WTC11 (cell line): ENCODE measurements at regions not wholly inside any gene's neighbourhood (a gene's known extent, or its start where the extent isn't known, plus 50 kb on each side); places are given as distances from the start of the nearest gene placed in this dataset.

Source experiments
- ATAC-seq: fragments of 200-7000 bp; cut with Tn5 transposase; 2 replicates; pipeline ENCODE4 v1.10.0; 2021; ENCODE audit warnings: mild to moderate bottlenecking, moderate library complexity
- CTCF ChIA-PET: fragments of 300-600 bp; sonication (Branson Sonifier 250); formaldehyde crosslinking; loops from one replicate; lab custom pipeline; 2021; ENCODE audit warnings: antibody characterized with exemption; lab: Charles Lee
- POLR2A ChIA-PET: fragments of 350-600 bp; sonication (Branson Sonifier 250); formaldehyde crosslinking; loops from one replicate; lab custom pipeline; 2021; ENCODE audit warnings: antibody characterized with exemption; lab: Charles Lee
- DNase-seq: peaks from one replicate; pipeline ENCODE4 v3.0.0; 2021; ENCODE audit warnings: low spot score
- H3K27ac Mint-ChIP-seq: 2 replicates; pipeline ENCODE4 v1.8.0; 2021; ENCODE audit warnings: mixed read lengths
- H3K27me3 Mint-ChIP-seq: 2 replicates; pipeline ENCODE4 v1.8.0; 2021; ENCODE audit warnings: low read depth, mild to moderate bottlenecking, moderate library complexity, mixed read lengths
- H3K36me3 Mint-ChIP-seq: 2 replicates; pipeline ENCODE4 v1.8.0; 2021; ENCODE audit warnings: mixed read lengths
- H3K4me1 Mint-ChIP-seq: 2 replicates; pipeline ENCODE4 v1.8.0; 2022; ENCODE audit warnings: mixed read lengths
- H3K4me3 Mint-ChIP-seq: 2 replicates; pipeline ENCODE4 v1.8.0; 2021; ENCODE audit warnings: mild to moderate bottlenecking, moderate library complexity, mixed read lengths
- H3K9me3 Mint-ChIP-seq: 2 replicates; pipeline ENCODE4 v1.8.0; 2021; ENCODE audit warnings: mixed read lengths
- OVOL2 ChIP-seq: fragments of 250-450 bp; sonication (Bioruptor Pico); IDR thresholded peaks from 2 replicates; pipeline ENCODE4 v1.9.0; 2021; ENCODE audit warnings: mild to moderate bottlenecking, borderline replicate concordance
- ZNF121 ChIP-seq: sonication (generic); formaldehyde crosslinking; IDR thresholded peaks from 2 replicates; pipeline ENCODE4 v1.8.0; 2023; ENCODE audit warnings: missing genetic modification reagents
- TF ChIP-seq, protein P1 (sequence below): sonication (generic); formaldehyde crosslinking; IDR thresholded peaks from 2 replicates; pipeline ENCODE4 v1.8.0; 2023; ENCODE audit warnings: missing genetic modification reagents, mild to moderate bottlenecking, borderline replicate concordance
- TF ChIP-seq, protein P2 (sequence below): fragments of 250-450 bp; sonication (Bioruptor Pico); conservative IDR thresholded peaks from 2 replicates; pipeline ENCODE4 v1.9.0; 2021; ENCODE audit warnings: mild to moderate bottlenecking
- TF ChIP-seq, protein P3 (sequence below): sonication (generic); formaldehyde crosslinking; IDR thresholded peaks from 2 replicates; pipeline ENCODE4 v1.8.0; 2023; ENCODE audit warnings: missing genetic modification reagents
- TF ChIP-seq, protein P4 (sequence below): fragments of 250-450 bp; sonication (Bioruptor Pico); IDR thresholded peaks from 2 replicates; pipeline ENCODE4 v1.9.0; 2021; ENCODE audit warnings: mild to moderate bottlenecking
- TF ChIP-seq, protein P5 (sequence below): fragments of 200-600 bp; IDR thresholded peaks from 2 replicates; pipeline ENCODE4 v1.8.0; 2022; ENCODE audit warnings: antibody characterized with exemption
- TF ChIP-seq, protein P6 (sequence below): sonication (generic); formaldehyde crosslinking; IDR thresholded peaks from 2 replicates; pipeline ENCODE4 v1.8.0; 2023; ENCODE audit warnings: mild to moderate bottlenecking, missing genetic modification reagents

DNA sequence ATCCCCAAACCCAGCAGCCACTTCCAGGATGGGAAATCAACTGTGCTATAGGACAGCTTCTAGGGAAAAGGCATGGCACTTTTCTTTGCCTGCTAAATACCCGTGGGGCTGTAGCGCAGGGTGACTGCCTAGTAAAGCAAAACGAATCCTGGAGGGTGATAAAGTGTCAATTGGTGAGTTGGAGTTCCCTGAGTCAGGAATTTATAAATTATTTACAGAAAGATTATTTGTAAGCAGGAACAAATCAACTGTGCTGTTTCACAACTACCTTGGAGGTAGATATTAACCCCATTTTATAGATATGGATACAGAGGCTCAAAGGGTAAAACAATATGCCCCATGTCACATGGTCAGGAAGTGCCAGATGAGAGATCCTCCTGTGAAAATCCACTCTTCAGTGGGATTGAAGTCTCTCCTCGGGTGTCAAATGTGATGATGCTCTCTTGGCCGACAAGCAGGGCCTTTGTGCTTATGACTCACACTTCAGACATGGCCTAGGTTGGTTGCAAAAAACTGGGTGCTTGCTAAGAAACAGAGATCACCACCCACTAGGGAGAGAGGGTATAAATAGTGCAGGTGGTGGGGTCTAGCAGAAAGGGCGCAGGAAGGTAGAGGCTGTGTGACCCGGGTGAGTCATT, 383.2 kb upstream of the ZMIZ1 start (continued):
- TF ChIP-seq, protein P1, sequence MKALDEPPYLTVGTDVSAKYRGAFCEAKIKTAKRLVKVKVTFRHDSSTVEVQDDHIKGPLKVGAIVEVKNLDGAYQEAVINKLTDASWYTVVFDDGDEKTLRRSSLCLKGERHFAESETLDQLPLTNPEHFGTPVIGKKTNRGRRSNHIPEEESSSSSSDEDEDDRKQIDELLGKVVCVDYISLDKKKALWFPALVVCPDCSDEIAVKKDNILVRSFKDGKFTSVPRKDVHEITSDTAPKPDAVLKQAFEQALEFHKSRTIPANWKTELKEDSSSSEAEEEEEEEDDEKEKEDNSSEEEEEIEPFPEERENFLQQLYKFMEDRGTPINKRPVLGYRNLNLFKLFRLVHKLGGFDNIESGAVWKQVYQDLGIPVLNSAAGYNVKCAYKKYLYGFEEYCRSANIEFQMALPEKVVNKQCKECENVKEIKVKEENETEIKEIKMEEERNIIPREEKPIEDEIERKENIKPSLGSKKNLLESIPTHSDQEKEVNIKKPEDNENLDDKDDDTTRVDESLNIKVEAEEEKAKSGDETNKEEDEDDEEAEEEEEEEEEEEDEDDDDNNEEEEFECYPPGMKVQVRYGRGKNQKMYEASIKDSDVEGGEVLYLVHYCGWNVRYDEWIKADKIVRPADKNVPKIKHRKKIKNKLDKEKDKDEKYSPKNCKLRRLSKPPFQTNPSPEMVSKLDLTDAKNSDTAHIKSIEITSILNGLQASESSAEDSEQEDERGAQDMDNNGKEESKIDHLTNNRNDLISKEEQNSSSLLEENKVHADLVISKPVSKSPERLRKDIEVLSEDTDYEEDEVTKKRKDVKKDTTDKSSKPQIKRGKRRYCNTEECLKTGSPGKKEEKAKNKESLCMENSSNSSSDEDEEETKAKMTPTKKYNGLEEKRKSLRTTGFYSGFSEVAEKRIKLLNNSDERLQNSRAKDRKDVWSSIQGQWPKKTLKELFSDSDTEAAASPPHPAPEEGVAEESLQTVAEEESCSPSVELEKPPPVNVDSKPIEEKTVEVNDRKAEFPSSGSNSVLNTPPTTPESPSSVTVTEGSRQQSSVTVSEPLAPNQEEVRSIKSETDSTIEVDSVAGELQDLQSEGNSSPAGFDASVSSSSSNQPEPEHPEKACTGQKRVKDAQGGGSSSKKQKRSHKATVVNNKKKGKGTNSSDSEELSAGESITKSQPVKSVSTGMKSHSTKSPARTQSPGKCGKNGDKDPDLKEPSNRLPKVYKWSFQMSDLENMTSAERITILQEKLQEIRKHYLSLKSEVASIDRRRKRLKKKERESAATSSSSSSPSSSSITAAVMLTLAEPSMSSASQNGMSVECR (CRISPR knock-in tag) = no peak
- TF ChIP-seq, protein P2, sequence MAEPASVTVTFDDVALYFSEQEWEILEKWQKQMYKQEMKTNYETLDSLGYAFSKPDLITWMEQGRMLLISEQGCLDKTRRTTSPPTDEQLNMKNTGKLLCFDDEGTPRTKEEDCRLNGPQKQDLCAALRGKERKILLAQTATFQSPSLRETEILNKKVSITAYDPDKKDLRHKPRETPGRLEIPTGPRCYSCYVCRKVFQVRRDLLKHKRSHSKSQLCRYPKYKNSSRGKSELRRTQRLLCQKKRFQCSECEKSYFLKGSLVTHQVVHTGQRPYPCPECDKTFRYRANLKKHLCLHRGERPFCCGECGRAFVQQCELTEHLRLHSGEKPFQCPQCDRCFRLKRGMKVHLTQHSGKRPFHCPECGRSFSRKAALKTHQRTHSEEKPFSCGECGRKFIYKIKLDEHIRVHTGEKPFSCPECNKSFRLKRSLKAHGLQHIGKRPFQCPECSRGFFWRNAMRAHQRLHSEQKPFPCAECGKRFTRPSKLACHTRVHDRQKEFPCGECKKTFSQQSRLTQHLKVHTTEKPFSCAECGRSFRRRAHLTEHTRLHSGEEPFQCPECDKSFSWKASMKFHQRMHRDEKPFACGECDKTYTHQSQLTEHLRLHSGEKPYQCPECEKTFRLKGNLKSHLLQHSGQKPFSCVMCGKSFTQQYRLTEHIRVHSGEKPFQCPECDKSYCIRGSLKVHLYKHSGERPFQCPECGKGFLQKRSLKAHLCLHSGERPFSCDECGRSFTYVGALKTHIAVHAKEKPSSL = no peak

DNA sequence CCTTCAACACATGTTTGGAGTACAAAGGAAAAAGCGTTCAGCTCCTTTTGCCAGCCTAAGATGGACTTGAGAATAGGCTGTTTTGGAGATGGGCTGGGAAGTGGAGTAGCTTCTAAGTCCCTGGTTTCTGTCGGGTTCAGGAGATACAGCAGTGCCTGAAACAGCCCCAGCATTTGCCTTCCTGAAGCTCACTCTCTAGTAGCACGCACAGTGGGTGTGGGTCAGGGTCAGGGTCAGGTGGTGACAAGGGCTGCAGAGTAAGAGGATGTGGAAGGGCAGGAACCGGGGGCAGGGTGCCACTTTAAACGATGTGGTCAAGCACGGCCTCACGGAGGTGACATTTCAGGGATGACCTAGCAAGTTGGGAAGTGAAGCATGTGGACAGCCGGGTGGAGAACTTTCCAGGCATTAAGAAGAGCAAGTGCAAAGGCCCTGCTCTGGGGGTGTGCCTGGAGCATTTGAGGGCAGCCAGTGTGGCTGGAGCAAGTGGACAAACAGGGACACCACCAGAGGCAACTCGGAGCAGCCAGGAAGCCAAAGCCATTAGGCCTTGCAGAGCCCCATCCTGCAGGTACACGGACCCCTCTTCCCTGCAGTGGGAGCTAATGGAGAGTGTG, 382.2 kb upstream of the ZMIZ1 start:
- POLR2A ChIA-PET = no interaction called here
- TF ChIP-seq ZNF121 (CRISPR knock-in tag) (no peak), OVOL2 (no peak)
- TF ChIP-seq, protein P3, sequence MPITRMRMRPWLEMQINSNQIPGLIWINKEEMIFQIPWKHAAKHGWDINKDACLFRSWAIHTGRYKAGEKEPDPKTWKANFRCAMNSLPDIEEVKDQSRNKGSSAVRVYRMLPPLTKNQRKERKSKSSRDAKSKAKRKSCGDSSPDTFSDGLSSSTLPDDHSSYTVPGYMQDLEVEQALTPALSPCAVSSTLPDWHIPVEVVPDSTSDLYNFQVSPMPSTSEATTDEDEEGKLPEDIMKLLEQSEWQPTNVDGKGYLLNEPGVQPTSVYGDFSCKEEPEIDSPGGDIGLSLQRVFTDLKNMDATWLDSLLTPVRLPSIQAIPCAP (CRISPR knock-in tag) = no peak
- TF ChIP-seq, protein P4, sequence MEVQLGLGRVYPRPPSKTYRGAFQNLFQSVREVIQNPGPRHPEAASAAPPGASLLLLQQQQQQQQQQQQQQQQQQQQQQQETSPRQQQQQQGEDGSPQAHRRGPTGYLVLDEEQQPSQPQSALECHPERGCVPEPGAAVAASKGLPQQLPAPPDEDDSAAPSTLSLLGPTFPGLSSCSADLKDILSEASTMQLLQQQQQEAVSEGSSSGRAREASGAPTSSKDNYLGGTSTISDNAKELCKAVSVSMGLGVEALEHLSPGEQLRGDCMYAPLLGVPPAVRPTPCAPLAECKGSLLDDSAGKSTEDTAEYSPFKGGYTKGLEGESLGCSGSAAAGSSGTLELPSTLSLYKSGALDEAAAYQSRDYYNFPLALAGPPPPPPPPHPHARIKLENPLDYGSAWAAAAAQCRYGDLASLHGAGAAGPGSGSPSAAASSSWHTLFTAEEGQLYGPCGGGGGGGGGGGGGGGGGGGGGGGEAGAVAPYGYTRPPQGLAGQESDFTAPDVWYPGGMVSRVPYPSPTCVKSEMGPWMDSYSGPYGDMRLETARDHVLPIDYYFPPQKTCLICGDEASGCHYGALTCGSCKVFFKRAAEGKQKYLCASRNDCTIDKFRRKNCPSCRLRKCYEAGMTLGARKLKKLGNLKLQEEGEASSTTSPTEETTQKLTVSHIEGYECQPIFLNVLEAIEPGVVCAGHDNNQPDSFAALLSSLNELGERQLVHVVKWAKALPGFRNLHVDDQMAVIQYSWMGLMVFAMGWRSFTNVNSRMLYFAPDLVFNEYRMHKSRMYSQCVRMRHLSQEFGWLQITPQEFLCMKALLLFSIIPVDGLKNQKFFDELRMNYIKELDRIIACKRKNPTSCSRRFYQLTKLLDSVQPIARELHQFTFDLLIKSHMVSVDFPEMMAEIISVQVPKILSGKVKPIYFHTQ (CRISPR knock-in tag) = no peak
- TF ChIP-seq, protein P5, sequence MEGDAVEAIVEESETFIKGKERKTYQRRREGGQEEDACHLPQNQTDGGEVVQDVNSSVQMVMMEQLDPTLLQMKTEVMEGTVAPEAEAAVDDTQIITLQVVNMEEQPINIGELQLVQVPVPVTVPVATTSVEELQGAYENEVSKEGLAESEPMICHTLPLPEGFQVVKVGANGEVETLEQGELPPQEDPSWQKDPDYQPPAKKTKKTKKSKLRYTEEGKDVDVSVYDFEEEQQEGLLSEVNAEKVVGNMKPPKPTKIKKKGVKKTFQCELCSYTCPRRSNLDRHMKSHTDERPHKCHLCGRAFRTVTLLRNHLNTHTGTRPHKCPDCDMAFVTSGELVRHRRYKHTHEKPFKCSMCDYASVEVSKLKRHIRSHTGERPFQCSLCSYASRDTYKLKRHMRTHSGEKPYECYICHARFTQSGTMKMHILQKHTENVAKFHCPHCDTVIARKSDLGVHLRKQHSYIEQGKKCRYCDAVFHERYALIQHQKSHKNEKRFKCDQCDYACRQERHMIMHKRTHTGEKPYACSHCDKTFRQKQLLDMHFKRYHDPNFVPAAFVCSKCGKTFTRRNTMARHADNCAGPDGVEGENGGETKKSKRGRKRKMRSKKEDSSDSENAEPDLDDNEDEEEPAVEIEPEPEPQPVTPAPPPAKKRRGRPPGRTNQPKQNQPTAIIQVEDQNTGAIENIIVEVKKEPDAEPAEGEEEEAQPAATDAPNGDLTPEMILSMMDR = no peak
- TF ChIP-seq, all 79 proteins: peak for 0
- Mint-ChIP-seq H3K36me3 (peaks cover 15% of the 10 kb centered on the region), H3K4me1 (no peaks in the 10 kb centered on the region), H3K9me3 (peaks cover 16% of the 10 kb centered on the region), H3K27ac (no peak overlapping the region), H3K27me3 (peaks cover 3% of the 10 kb centered on the region), H3K4me3 (no peak overlapping the region)
- DNase-seq (no peak), ATAC-seq (no peak)
- CTCF ChIA-PET = no interaction called here

DNA sequence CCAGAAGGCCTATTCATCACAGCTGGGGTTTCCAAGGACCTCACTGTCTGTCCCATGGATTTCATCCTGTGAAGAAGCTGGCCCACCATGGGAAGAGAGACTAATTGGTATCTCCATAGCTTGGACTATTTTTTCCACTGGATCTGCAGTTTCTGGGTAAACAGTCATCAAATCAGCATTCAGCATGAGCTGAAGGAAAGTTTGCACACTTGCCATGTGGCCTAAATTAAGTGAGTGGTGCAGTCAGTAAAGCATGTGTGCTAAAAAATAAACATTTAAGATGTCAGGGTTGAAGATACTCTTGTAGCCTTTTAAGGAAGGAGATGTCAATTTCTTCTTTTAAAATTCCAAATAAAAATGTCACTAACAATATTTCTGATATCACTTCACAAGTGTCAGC, 381.1 kb upstream of the ZMIZ1 start:
- POLR2A ChIA-PET = no interaction called here
- H3K4me3 Mint-ChIP-seq = no peak overlapping the region
- peaks cover 12% of the 10 kb centered on the region for H3K9me3 Mint-ChIP-seq
- H3K4me1 Mint-ChIP-seq = no peaks in the 10 kb centered on the region
- ATAC-seq (no peak), DNase-seq (no peak)
- H3K27me3 Mint-ChIP-seq = peaks cover 3% of the 10 kb centered on the region
- no peak overlapping the region for H3K27ac Mint-ChIP-seq
- peaks cover 8% of the 10 kb centered on the region for H3K36me3 Mint-ChIP-seq
- TF ChIP-seq, protein P6, sequence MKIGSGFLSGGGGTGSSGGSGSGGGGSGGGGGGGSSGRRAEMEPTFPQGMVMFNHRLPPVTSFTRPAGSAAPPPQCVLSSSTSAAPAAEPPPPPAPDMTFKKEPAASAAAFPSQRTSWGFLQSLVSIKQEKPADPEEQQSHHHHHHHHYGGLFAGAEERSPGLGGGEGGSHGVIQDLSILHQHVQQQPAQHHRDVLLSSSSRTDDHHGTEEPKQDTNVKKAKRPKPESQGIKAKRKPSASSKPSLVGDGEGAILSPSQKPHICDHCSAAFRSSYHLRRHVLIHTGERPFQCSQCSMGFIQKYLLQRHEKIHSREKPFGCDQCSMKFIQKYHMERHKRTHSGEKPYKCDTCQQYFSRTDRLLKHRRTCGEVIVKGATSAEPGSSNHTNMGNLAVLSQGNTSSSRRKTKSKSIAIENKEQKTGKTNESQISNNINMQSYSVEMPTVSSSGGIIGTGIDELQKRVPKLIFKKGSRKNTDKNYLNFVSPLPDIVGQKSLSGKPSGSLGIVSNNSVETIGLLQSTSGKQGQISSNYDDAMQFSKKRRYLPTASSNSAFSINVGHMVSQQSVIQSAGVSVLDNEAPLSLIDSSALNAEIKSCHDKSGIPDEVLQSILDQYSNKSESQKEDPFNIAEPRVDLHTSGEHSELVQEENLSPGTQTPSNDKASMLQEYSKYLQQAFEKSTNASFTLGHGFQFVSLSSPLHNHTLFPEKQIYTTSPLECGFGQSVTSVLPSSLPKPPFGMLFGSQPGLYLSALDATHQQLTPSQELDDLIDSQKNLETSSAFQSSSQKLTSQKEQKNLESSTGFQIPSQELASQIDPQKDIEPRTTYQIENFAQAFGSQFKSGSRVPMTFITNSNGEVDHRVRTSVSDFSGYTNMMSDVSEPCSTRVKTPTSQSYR (CRISPR knock-in tag) = no peak
- CTCF ChIA-PET = no interaction called here
